ENCODE measurements at regions not wholly inside any gene's neighbourhood (a gene's known extent, or its start where the extent isn't known, plus 50 kb on each side); places are given as distances from the start of the nearest gene placed in this dataset.
"Not testable (repeated sequence)": the region's sequence is repeated elsewhere in the genome, so short reads cannot be mapped to it uniquely, and the experiment has no call there.

- TF ChIP-seq, protein P1, sequence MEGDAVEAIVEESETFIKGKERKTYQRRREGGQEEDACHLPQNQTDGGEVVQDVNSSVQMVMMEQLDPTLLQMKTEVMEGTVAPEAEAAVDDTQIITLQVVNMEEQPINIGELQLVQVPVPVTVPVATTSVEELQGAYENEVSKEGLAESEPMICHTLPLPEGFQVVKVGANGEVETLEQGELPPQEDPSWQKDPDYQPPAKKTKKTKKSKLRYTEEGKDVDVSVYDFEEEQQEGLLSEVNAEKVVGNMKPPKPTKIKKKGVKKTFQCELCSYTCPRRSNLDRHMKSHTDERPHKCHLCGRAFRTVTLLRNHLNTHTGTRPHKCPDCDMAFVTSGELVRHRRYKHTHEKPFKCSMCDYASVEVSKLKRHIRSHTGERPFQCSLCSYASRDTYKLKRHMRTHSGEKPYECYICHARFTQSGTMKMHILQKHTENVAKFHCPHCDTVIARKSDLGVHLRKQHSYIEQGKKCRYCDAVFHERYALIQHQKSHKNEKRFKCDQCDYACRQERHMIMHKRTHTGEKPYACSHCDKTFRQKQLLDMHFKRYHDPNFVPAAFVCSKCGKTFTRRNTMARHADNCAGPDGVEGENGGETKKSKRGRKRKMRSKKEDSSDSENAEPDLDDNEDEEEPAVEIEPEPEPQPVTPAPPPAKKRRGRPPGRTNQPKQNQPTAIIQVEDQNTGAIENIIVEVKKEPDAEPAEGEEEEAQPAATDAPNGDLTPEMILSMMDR (conservative IDR thresholded peaks at IDR 0.05 in 1 of 2, IDR thresholded peaks at IDR 0.05 in 1 of 2; ENCODE audit: low read depth in 1 of 2, low read length in 2 of 2): no peak
- TF ChIP-seq EZH2 (IDR thresholded peaks at IDR 0.05; ENCODE audit: low read length, missing control alignments): no peak
Observed at GRCh38 chr11:42996421-42997307, 315.1 kb upstream of the API5 start.

GRCh38 chr11:43004879-43005278 lies 306.9 kb upstream of the API5 start:
- H3K27ac ChIP-seq (ENCODE audit: insufficient read depth, low read length); H3K9ac ChIP-seq (ENCODE audit: insufficient read depth, low read length); H4K20me1 ChIP-seq (ENCODE audit: control insufficient read depth, extremely low read depth, insufficient read depth, low read length); H3K27me3 ChIP-seq (ENCODE audit: control insufficient read depth, insufficient read depth, low read length); DNase-seq (ENCODE audit: low read depth in 2 of 2); H3K79me2 ChIP-seq (ENCODE audit: control insufficient read depth, insufficient read depth, low read length); H3K4me3 ChIP-seq (replicated peaks in 1 of 4; ENCODE audit: control extremely low read depth in 1 of 4, insufficient read depth in 1 of 4, low read depth in 3 of 4, low read length in 4 of 4); H3K4me1 ChIP-seq (ENCODE audit: control insufficient read depth, extremely low read depth, insufficient read depth, low read length); H3K4me2 ChIP-seq (ENCODE audit: extremely low read depth, insufficient read depth, low read length); H3K36me3 ChIP-seq (ENCODE audit: control insufficient read depth, insufficient read depth, low read length); H3K9me3 ChIP-seq (ENCODE audit: control insufficient read depth, insufficient read depth, low read depth, low read length); H2AFZ ChIP-seq (ENCODE audit: low read length): not testable (repeated sequence)

More at GRCh38 chr11:42996421-42997307, 315.1 kb upstream of the API5 start:
- Histone ChIP-seq H2AFZ (ENCODE audit: low read length) (no peak overlapping the region), H3K4me3 (replicated peaks in 1 of 4; ENCODE audit: control extremely low read depth in 1 of 4, insufficient read depth in 1 of 4, low read depth in 3 of 4, low read length in 4 of 4) (no peak overlapping the region), H3K4me2 (ENCODE audit: extremely low read depth, insufficient read depth, low read length) (no peak overlapping the region), H3K36me3 (ENCODE audit: control insufficient read depth, insufficient read depth, low read length) (no peaks in the 10 kb centered on the region), H3K79me2 (ENCODE audit: control insufficient read depth, insufficient read depth, low read length) (no peaks in the 10 kb centered on the region), H3K4me1 (ENCODE audit: control insufficient read depth, extremely low read depth, insufficient read depth, low read length) (no peaks in the 10 kb centered on the region), H3K27ac (ENCODE audit: insufficient read depth, low read length) (no peak overlapping the region), H3K9ac (ENCODE audit: insufficient read depth, low read length) (no peak overlapping the region), H3K9me3 (ENCODE audit: control insufficient read depth, insufficient read depth, low read depth, low read length) (no peaks in the 10 kb centered on the region), H3K27me3 (ENCODE audit: control insufficient read depth, insufficient read depth, low read length) (no peaks in the 10 kb centered on the region), H4K20me1 (ENCODE audit: control insufficient read depth, extremely low read depth, insufficient read depth, low read length) (no peaks in the 10 kb centered on the region)
- DNase-seq (ENCODE audit: low read depth in 2 of 2): no peak

GRCh38 chr11:43010042-43010441 lies 301.8 kb upstream of the API5 start:
- DNase-seq (ENCODE audit: low read depth in 2 of 2): no peak
- no peak overlapping the region for H3K9ac ChIP-seq (ENCODE audit: insufficient read depth, low read length)
- no peak overlapping the region for H2AFZ ChIP-seq (ENCODE audit: low read length)
- no peaks in the 10 kb centered on the region for H4K20me1 ChIP-seq (ENCODE audit: control insufficient read depth, extremely low read depth, insufficient read depth, low read length)
- H3K79me2 ChIP-seq (ENCODE audit: control insufficient read depth, insufficient read depth, low read length): no peaks in the 10 kb centered on the region
- no peak overlapping the region for H3K4me3 ChIP-seq (replicated peaks in 1 of 4; ENCODE audit: control extremely low read depth in 1 of 4, insufficient read depth in 1 of 4, low read depth in 3 of 4, low read length in 4 of 4)
- no peaks in the 10 kb centered on the region for H3K4me1 ChIP-seq (ENCODE audit: control insufficient read depth, extremely low read depth, insufficient read depth, low read length)
- no peak for TF ChIP-seq EZH2 (IDR thresholded peaks at IDR 0.05; ENCODE audit: low read length, missing control alignments)
- TF ChIP-seq, protein P1 (conservative IDR thresholded peaks at IDR 0.05 in 1 of 2, IDR thresholded peaks at IDR 0.05 in 1 of 2; ENCODE audit: low read depth in 1 of 2, low read length in 2 of 2): no peak
- no peak overlapping the region for H3K27ac ChIP-seq (ENCODE audit: insufficient read depth, low read length)
- no peaks in the 10 kb centered on the region for H3K36me3 ChIP-seq (ENCODE audit: control insufficient read depth, insufficient read depth, low read length)
- no peak overlapping the region for H3K4me2 ChIP-seq (ENCODE audit: extremely low read depth, insufficient read depth, low read length)
- no peaks in the 10 kb centered on the region for H3K9me3 ChIP-seq (ENCODE audit: control insufficient read depth, insufficient read depth, low read depth, low read length)
- no peaks in the 10 kb centered on the region for H3K27me3 ChIP-seq (ENCODE audit: control insufficient read depth, insufficient read depth, low read length)
